ENCODE measurements at regions not wholly inside any gene's neighbourhood (a gene's known extent, or its start where the extent isn't known, plus 50 kb on each side); places are given as distances from the start of the nearest gene placed in this dataset.

GRCh38 chrX:2572740-2573139, 72.0 kb upstream of the DHRSX start:
- TF ChIP-seq CTCF (IDR thresholded peaks at IDR 0.05) (no peak), EP300 (IDR thresholded peaks at IDR 0.05) (no peak)
